ENCODE measurements at regions not wholly inside any gene's neighbourhood (a gene's known extent, or its start where the extent isn't known, plus 50 kb on each side); places are given as distances from the start of the nearest gene placed in this dataset.
"Not testable (repeated sequence)": the region's sequence is repeated elsewhere in the genome, so short reads cannot be mapped to it uniquely, and the experiment has no call there.

GRCh38 chr10:5576780-5577624 lies 52.2 kb downstream of the CALML3 start:
- DNase-seq, result no peak

GRCh38 chr10:5580038-5580428 lies 55.3 kb downstream of the CALML3 start:
- not testable (repeated sequence) for DNase-seq

GRCh38 chr10:5581670-5582566 lies 57.2 kb downstream of the CALML3 start:
- DNase-seq, result no peak

- DNase-seq, result no peak
These were observed 58.0 kb downstream of the CALML3 start for GRCh38 chr10:5582736-5583135.

- DNase-seq, result peak; percentile 54
These were observed 58.9 kb downstream of the CALML3 start for GRCh38 chr10:5583525-5584175.

- DNase-seq, result no peak
These were observed 60.2 kb downstream of the CALML3 start for GRCh38 chr10:5584895-5585516.

GRCh38 chr10:5585517-5586206 lies 60.9 kb downstream of the CALML3 start:
- DNase-seq, result no peak

- DNase-seq, result no peak
These were observed 62.7 kb downstream of the CALML3 start for GRCh38 chr10:5587151-5588079.

GRCh38 chr10:5588080-5588453 lies 63.3 kb downstream of the CALML3 start:
- no peak for DNase-seq

- no peak for DNase-seq
These were observed 63.8 kb downstream of the CALML3 start for GRCh38 chr10:5588603-5589002.
